Body of pancreas (tissue), 4 donors: ENCODE measurements at regions not wholly inside any gene's neighbourhood (a gene's known extent, or its start where the extent isn't known, plus 50 kb on each side); places are given as distances from the start of the nearest gene placed in this dataset.

Experiments used
- ATAC-seq: fragments of 150-250 bp; one replicate; pipeline ENCODE4 v1.9.1; 2016
- DNase-seq, 4 donors: peaks; one replicate each; pipeline ENCODE4 v3.0.0-alpha.2; 2019
- H3K27ac ChIP-seq, 4 donors: fragments of 200-600 bp; sonication (generic); 1 replicate in 3 of 4; 2 replicates in 1 of 4; pipeline versions ENCODE4 v1.5.1 to v1.6.1; 2016 to 2019; ENCODE audit warnings: mild to moderate bottlenecking in 1 of 4, mixed read lengths in 1 of 4, moderate library complexity in 1 of 4
- H3K27me3 ChIP-seq, 2 donors: fragments of 200-600 bp; sonication (generic); one replicate each; pipeline ENCODE4 v1.6.0; 2016; ENCODE audit warnings: mild to moderate bottlenecking in 1 of 2
- H3K36me3 ChIP-seq, 2 donors: fragments of 200-600 bp; sonication (generic); replicated peaks in 1 of 2; 2 replicates each; pipeline ENCODE4 v1.5.1; 2016; ENCODE audit warnings: low read depth in 2 of 2; ENCODE audit not compliant: insufficient read depth in 1 of 2
- H3K4me1 ChIP-seq: fragments of 200-600 bp; sonication (generic); one replicate; pipeline ENCODE4 v1.6.0; 2016
- H3K4me3 ChIP-seq, 2 donors: fragments of 200-600 bp; sonication (generic); 1 replicate in 1 of 2; 2 replicates in 1 of 2; pipeline ENCODE4 v1.5.1; 2016 to 2019
- H3K9me3 ChIP-seq, 3 donors: fragments of 200-600 bp; sonication (generic); 1 replicate in 2 of 3; 2 replicates in 1 of 3; pipeline ENCODE4 v1.5.1; 2016
- POLR2A ChIP-seq, 3 donors: fragments of 450-650 bp; IDR thresholded peaks; one replicate each; pipeline ENCODE4 v1.6.1; 2016; ENCODE audit warnings: antibody characterized with exemption in 3 of 3, mild to moderate bottlenecking in 2 of 3
- WGBS, 2 donors: methylation state at CpG; one replicate each; pipeline ENCODE4 v1.1.5; 2017; 5-methylcytosine and 5-hydroxymethylcytosine counted together
- intact Hi-C: fragments of 100-400 bp; cut with DNase I; formaldehyde crosslinking; loops from one replicate; pipeline ENCODE4 v1.15.1; 2023
- TF ChIP-seq, protein P1 (sequence below), 7 experiments: fragments of 450-650 bp in 4 of 7; fragments of 200-600 bp in 3 of 7; sonication (generic) in 3 of 7; IDR thresholded peaks; one replicate each; pipeline ENCODE4 v1.5.1; 2016 to 2019; ENCODE audit warnings: antibody characterized with exemption in 7 of 7

DNA sequence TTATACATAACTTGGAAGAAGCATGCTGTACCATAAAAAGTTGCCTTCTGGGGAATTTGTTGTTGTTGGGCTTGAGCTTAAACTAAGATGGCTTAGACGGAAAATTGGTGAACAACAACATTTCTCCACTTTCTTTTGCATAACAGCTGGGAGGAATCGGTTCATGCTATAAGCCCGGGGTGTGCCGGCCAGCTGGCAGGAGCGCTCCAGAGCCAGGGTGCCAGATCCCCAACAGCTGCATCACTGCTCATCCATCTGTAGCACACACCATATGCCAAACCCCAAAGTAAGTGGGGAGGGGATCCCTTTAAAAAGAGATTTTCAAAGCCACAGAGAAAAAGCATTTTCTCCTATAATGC lies 419.5 kb upstream of the ARGLU1 start:
- Histone ChIP-seq H3K27me3 (no peaks in the 10 kb centered on the region), H3K27ac (no peak overlapping the region), H3K4me3 (no peak overlapping the region), H3K4me1 (no peaks in the 10 kb centered on the region), H3K36me3 (no peaks in the 10 kb centered on the region), H3K9me3 (no peaks in the 10 kb centered on the region)
- intact Hi-C loops = no loop called here
- ATAC-seq (no peak), DNase-seq (no peak)
- no peak for TF ChIP-seq POLR2A (IDR thresholded peaks at IDR 0.05)
- TF ChIP-seq, protein P1, sequence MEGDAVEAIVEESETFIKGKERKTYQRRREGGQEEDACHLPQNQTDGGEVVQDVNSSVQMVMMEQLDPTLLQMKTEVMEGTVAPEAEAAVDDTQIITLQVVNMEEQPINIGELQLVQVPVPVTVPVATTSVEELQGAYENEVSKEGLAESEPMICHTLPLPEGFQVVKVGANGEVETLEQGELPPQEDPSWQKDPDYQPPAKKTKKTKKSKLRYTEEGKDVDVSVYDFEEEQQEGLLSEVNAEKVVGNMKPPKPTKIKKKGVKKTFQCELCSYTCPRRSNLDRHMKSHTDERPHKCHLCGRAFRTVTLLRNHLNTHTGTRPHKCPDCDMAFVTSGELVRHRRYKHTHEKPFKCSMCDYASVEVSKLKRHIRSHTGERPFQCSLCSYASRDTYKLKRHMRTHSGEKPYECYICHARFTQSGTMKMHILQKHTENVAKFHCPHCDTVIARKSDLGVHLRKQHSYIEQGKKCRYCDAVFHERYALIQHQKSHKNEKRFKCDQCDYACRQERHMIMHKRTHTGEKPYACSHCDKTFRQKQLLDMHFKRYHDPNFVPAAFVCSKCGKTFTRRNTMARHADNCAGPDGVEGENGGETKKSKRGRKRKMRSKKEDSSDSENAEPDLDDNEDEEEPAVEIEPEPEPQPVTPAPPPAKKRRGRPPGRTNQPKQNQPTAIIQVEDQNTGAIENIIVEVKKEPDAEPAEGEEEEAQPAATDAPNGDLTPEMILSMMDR (IDR thresholded peaks at IDR 0.05) = no peak
- WGBS, 2 donors = 64 to 90% methylated on average over 5 of the region's 5 CpGs

DNA sequence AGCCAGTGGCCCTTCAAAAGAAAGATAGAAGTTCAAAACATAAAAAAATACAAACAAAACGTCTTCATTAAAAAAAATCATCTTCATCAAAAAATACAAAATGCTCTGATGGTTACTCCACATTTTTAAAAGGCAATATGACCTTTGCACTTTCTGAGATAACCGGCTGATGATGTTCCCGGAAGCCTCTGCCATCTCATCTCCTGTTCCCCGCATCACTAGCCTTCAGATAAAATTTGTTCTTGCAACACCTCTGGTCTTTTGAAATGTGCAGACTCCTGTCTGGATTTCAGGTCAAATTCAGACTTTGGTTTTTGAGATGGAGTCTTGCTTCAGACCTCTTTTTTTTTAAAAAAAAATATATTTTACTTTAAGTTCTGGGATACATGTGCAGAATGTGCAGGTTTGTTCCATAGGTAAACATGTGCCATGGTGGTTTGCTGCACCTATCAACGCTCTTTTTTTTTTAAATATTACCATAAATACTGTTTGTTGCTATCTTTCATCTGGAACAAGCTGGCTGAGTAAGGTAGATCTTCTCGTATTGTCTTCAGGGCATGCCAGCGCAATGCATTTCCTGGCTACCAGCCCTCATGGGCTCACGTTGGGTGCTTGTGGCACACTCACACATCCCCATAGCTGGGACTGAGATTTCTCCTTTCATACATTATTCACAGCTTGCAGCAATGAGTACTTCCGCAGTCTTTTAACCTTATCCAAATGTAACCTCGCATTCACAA lies 418.9 kb upstream of the ARGLU1 start:
- Histone ChIP-seq H3K27ac (no peak overlapping the region), H3K36me3 (no peaks in the 10 kb centered on the region), H3K9me3 (no peaks in the 10 kb centered on the region), H3K4me3 (no peak overlapping the region), H3K27me3 (no peaks in the 10 kb centered on the region), H3K4me1 (no peaks in the 10 kb centered on the region)
- 65 to 68% methylated on average over 10 of the region's 10 CpGs for WGBS, 2 donors
- intact Hi-C loops = no loop called here
- DNase-seq (no peak), ATAC-seq (no peak)
- no peak for TF ChIP-seq POLR2A (IDR thresholded peaks at IDR 0.05)
- TF ChIP-seq, protein P1 (IDR thresholded peaks at IDR 0.05) = no peak

DNA sequence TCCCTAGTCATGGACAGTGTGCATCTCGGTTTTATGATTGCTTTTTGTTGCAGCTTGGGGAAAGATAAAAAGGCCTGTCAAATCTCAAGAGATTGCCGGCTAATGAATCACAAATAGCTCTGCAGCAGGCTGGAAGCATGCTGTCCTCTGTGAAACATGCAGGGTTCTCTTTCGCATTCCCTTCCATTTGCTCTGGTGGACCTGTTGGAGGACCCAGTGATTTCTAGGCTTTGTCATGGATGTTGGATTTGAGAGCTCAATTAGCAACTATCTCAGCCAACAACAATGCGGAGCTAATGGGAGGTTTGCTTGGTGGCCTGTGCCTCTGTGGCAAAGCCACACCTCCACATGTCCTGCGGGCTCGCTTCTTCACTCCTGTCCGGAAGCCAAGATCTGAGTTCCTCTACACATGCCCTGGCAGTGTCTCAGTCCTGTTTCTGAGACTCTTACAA lies 418.1 kb upstream of the ARGLU1 start:
- Histone ChIP-seq H3K4me1 (no peaks in the 10 kb centered on the region), H3K27ac (no peak overlapping the region), H3K36me3 (no peaks in the 10 kb centered on the region), H3K4me3 (no peak overlapping the region), H3K9me3 (no peaks in the 10 kb centered on the region), H3K27me3 (no peaks in the 10 kb centered on the region)
- DNase-seq = no peak
- TF ChIP-seq POLR2A (IDR thresholded peaks at IDR 0.05) = no peak
- TF ChIP-seq, protein P1 (IDR thresholded peaks at IDR 0.05) = no peak
- intact Hi-C loops = no loop called here
- 70 to 78% methylated on average over 7 of the region's 7 CpGs for WGBS, 2 donors
- no peak for ATAC-seq

DNA sequence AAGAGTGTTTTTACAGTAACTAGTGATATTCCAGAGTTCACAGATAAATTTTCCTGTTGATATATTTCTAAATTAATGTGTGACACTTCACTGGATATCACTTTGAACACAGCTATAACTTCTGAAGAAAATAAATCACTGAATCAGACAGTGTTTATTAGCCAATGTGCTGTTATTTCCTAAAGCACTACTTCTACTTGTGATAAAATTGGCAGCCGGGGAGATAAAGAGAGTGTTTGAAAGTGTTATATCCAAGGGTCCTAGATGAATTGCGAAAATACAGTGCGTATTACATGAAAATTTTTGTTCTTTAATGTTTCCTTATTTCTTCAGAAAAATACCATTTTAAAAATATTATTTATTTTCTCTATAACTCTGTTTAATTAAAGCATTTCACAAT lies 417.5 kb upstream of the ARGLU1 start:
- no peak for TF ChIP-seq POLR2A (IDR thresholded peaks at IDR 0.05)
- TF ChIP-seq, protein P1 (IDR thresholded peaks at IDR 0.05) = no peak
- Histone ChIP-seq H3K4me1 (no peaks in the 10 kb centered on the region), H3K27me3 (no peaks in the 10 kb centered on the region), H3K27ac (no peak overlapping the region), H3K4me3 (no peak overlapping the region), H3K36me3 (no peaks in the 10 kb centered on the region), H3K9me3 (no peaks in the 10 kb centered on the region)
- ATAC-seq (no peak), DNase-seq (no peak)
- 61 to 71% methylated on average over 3 of the region's 3 CpGs for WGBS, 2 donors
- intact Hi-C loops = no loop called here

DNA sequence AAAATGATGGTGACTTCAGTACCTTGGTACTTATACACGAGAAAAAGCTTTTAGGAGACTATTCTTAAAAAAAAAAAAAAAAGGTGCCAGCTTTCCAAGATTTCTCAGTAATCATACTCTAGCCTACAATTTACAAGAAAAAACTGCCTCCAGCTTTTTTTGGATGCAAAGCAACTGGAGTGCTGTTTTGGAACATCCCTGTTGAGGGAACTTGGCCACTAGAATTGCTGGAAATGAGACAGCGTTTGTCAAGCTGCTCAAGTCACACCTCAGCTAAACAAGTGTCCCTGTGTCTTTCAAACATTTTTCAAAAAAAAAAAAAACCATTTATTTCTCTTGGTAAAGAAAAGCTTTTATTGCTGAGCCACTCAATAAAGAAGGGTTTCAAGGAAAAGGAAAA lies 413.1 kb upstream of the ARGLU1 start:
- intact Hi-C loops = no loop called here
- no peak for ATAC-seq
- Histone ChIP-seq H3K27me3 (no peaks in the 10 kb centered on the region), H3K4me1 (no peaks in the 10 kb centered on the region), H3K9me3 (no peaks in the 10 kb centered on the region), H3K27ac (no peak overlapping the region), H3K4me3 (no peak overlapping the region), H3K36me3 (no peaks in the 10 kb centered on the region)
- WGBS, 2 donors = 58 to 60% methylated on average over 2 of the region's 2 CpGs
- no peak for DNase-seq
- TF ChIP-seq, protein P1 (IDR thresholded peaks at IDR 0.05) = no peak
- no peak for TF ChIP-seq POLR2A (IDR thresholded peaks at IDR 0.05)
